ENCODE measurements at regions not wholly inside any gene's neighbourhood (a gene's known extent, or its start where the extent isn't known, plus 50 kb on each side); places are given as distances from the start of the nearest gene placed in this dataset.

DNA sequence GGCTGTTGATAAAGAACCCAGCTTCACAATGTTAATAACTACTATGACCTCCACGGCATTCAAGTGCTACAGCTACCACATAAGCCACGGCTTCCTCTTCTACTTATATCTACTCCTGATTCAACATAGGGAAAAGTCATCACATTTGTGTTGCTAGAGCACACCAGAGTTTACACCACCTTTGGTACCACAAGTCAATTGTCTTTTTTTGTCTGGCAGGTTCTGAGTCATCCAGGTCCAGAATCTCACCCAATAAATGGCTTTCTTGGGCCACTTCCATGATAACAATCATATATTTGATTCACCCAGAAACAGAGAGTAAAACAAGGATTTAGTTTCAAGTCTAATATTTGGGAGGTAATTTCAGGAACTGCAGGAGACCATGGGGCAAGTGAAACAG lies 480.2 kb downstream of the TMX3 start:
- H3K4me1 ChIP-seq (ENCODE audit: control insufficient read depth in 4 of 4, insufficient read depth in 4 of 4, low read length in 3 of 4), result no peaks in the 10 kb centered on the region
- no peaks in the 10 kb centered on the region for H3K36me3 ChIP-seq (ENCODE audit: control insufficient read depth in 4 of 4, insufficient read depth in 3 of 4, low read depth in 1 of 4, low read length in 3 of 4)
- no peak overlapping the region for H3K27ac ChIP-seq (ENCODE audit: low read depth in 1 of 2, low read length in 2 of 2)
- WGBS, result 28% methylated on average over 2 of the region's 2 CpGs
- no peak for DNase-seq (ENCODE audit: low spot score)
- H3K4me3 ChIP-seq (ENCODE audit: low read depth in 1 of 3, low read length in 3 of 3), result no peak overlapping the region
- TF ChIP-seq, protein P1, sequence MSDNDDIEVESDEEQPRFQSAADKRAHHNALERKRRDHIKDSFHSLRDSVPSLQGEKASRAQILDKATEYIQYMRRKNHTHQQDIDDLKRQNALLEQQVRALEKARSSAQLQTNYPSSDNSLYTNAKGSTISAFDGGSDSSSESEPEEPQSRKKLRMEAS (IDR thresholded peaks at IDR 0.05), result no peak
- TF ChIP-seq GABPA (IDR thresholded peaks at IDR 0.05 in 1 of 2, conservative IDR thresholded peaks at IDR 0.05 in 1 of 2) (no peak), FOXA1 (IDR thresholded peaks at IDR 0.05) (no peak), YY1 (IDR thresholded peaks at IDR 0.05) (no peak), RXRA (IDR thresholded peaks at IDR 0.05) (no peak), RAD21 (IDR thresholded peaks at IDR 0.05) (no peak), FOXA2 (IDR thresholded peaks at IDR 0.05) (no peak), NR2F2 (IDR thresholded peaks at IDR 0.05) (no peak), TAF1 (conservative IDR thresholded peaks at IDR 0.05) (no peak), HNF4A (conservative IDR thresholded peaks at IDR 0.05) (no peak), EGR1 (IDR thresholded peaks at IDR 0.05; ENCODE audit: low read depth in 2 of 2) (no peak)
- TF ChIP-seq, protein P2, sequence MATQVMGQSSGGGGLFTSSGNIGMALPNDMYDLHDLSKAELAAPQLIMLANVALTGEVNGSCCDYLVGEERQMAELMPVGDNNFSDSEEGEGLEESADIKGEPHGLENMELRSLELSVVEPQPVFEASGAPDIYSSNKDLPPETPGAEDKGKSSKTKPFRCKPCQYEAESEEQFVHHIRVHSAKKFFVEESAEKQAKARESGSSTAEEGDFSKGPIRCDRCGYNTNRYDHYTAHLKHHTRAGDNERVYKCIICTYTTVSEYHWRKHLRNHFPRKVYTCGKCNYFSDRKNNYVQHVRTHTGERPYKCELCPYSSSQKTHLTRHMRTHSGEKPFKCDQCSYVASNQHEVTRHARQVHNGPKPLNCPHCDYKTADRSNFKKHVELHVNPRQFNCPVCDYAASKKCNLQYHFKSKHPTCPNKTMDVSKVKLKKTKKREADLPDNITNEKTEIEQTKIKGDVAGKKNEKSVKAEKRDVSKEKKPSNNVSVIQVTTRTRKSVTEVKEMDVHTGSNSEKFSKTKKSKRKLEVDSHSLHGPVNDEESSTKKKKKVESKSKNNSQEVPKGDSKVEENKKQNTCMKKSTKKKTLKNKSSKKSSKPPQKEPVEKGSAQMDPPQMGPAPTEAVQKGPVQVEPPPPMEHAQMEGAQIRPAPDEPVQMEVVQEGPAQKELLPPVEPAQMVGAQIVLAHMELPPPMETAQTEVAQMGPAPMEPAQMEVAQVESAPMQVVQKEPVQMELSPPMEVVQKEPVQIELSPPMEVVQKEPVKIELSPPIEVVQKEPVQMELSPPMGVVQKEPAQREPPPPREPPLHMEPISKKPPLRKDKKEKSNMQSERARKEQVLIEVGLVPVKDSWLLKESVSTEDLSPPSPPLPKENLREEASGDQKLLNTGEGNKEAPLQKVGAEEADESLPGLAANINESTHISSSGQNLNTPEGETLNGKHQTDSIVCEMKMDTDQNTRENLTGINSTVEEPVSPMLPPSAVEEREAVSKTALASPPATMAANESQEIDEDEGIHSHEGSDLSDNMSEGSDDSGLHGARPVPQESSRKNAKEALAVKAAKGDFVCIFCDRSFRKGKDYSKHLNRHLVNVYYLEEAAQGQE (IDR thresholded peaks at IDR 0.05), result no peak
- TF ChIP-seq, protein P3, sequence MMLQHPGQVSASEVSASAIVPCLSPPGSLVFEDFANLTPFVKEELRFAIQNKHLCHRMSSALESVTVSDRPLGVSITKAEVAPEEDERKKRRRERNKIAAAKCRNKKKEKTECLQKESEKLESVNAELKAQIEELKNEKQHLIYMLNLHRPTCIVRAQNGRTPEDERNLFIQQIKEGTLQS (IDR thresholded peaks at IDR 0.05), result no peak
- TF ChIP-seq, protein P4, sequence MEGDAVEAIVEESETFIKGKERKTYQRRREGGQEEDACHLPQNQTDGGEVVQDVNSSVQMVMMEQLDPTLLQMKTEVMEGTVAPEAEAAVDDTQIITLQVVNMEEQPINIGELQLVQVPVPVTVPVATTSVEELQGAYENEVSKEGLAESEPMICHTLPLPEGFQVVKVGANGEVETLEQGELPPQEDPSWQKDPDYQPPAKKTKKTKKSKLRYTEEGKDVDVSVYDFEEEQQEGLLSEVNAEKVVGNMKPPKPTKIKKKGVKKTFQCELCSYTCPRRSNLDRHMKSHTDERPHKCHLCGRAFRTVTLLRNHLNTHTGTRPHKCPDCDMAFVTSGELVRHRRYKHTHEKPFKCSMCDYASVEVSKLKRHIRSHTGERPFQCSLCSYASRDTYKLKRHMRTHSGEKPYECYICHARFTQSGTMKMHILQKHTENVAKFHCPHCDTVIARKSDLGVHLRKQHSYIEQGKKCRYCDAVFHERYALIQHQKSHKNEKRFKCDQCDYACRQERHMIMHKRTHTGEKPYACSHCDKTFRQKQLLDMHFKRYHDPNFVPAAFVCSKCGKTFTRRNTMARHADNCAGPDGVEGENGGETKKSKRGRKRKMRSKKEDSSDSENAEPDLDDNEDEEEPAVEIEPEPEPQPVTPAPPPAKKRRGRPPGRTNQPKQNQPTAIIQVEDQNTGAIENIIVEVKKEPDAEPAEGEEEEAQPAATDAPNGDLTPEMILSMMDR (IDR thresholded peaks at IDR 0.05; ENCODE audit: low read depth, low read length, missing input control), result no peak
- no peaks in the 10 kb centered on the region for H3K27me3 ChIP-seq (ENCODE audit: control insufficient read depth in 4 of 4, insufficient read depth in 4 of 4, low read length in 3 of 4)
- H3K9ac ChIP-seq (ENCODE audit: low read depth in 1 of 2, low read length in 2 of 2), result no peak overlapping the region
- peaks cover 0 to 1% (median 0%) of the 10 kb centered on the region in 4 donors for H3K9me3 ChIP-seq (ENCODE audit: control insufficient read depth in 4 of 4, low read length in 3 of 4)

DNA sequence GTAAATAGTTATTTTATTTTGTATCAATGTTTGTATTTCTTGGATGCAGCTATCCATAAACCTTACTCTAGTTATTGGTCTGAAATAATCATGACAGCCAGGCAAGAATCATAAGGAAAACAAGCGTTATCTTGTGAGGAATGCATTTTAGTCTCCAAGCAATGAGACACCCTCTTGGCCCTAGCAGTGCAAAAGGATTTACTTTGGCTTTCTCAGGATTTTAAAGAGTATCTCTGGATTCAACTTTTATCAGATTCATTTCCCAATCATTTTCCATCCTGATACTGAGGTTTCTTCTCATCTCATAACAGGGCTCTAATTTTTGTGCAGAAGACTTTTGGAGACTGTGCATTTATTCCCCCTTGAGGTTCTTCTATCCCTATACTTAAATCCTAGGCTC lies 480.8 kb downstream of the TMX3 start:
- H3K36me3 ChIP-seq (ENCODE audit: control insufficient read depth in 4 of 4, insufficient read depth in 3 of 4, low read depth in 1 of 4, low read length in 3 of 4), result no peaks in the 10 kb centered on the region
- no peak overlapping the region for H3K9ac ChIP-seq (ENCODE audit: low read depth in 1 of 2, low read length in 2 of 2)
- peaks cover 0 to 1% (median 0%) of the 10 kb centered on the region in 4 donors for H3K9me3 ChIP-seq (ENCODE audit: control insufficient read depth in 4 of 4, low read length in 3 of 4)
- no peaks in the 10 kb centered on the region for H3K4me1 ChIP-seq (ENCODE audit: control insufficient read depth in 4 of 4, insufficient read depth in 4 of 4, low read length in 3 of 4)
- WGBS, result 74% methylated on average over 1 of the region's 1 CpG
- H3K27ac ChIP-seq (ENCODE audit: low read depth in 1 of 2, low read length in 2 of 2), result no peak overlapping the region
- no peak for TF ChIP-seq EGR1 (IDR thresholded peaks at IDR 0.05; ENCODE audit: low read depth in 2 of 2)
- TF ChIP-seq HNF4A (conservative IDR thresholded peaks at IDR 0.05), result no peak
- TF ChIP-seq, protein P3 (IDR thresholded peaks at IDR 0.05), result no peak
- TF ChIP-seq NR2F2 (IDR thresholded peaks at IDR 0.05), result no peak
- TF ChIP-seq FOXA2 (IDR thresholded peaks at IDR 0.05), result no peak
- no peak for TF ChIP-seq SP1 (IDR thresholded peaks at IDR 0.05)
- TF ChIP-seq JUND (IDR thresholded peaks at IDR 0.05), result no peak
- DNase-seq (ENCODE audit: low spot score), result no peak
- no peaks in the 10 kb centered on the region for H3K27me3 ChIP-seq (ENCODE audit: control insufficient read depth in 4 of 4, insufficient read depth in 4 of 4, low read length in 3 of 4)
- H3K4me3 ChIP-seq (ENCODE audit: low read depth in 1 of 3, low read length in 3 of 3), result no peak overlapping the region

Measured in liver (tissue), 8 donors.